RWPE1 (cell line): ENCODE measurements at regions not wholly inside any gene's neighbourhood (a gene's known extent, or its start where the extent isn't known, plus 50 kb on each side); places are given as distances from the start of the nearest gene placed in this dataset.

Experiments
- CTCF ChIA-PET: fragments of 350-600 bp; sonication (Branson Sonifier 250); formaldehyde crosslinking; extraction: SDS; loops from one replicate; lab custom pipeline; 2021; lab: Yijun Ruan, JAX
- POLR2A ChIA-PET: fragments of 400-600 bp; formaldehyde crosslinking; extraction: SDS; loops from one replicate; lab custom pipeline; 2020; ENCODE audit warnings: antibody characterized with exemption; ENCODE audit not compliant: low non-redundant PET; lab: Yijun Ruan, JAX
- DNase-seq: peaks from one replicate; pipeline ENCODE4 v3.0.0; 2012; ENCODE audit warnings: low spot score
- H3K27ac ChIP-seq: fragments of 450-650 bp; 2 replicates; pipeline ENCODE4 v1.5.1; 2017
- CTCF ChIP-seq: fragments of 450-650 bp; conservative IDR thresholded peaks from 2 replicates; pipeline ENCODE4 v1.5.1; 2017; ENCODE audit warnings: low read depth, mild to moderate bottlenecking

- CTCF ChIA-PET, result no interaction called here
- DNase-seq, result peak; percentile 58
- no peak for TF ChIP-seq CTCF
- POLR2A ChIA-PET, result no interaction called here
- no peak overlapping the region for H3K27ac ChIP-seq
Measured at GRCh38 chr9:85200726-85201404, 531.3 kb downstream of the NTRK2 start.

DNA sequence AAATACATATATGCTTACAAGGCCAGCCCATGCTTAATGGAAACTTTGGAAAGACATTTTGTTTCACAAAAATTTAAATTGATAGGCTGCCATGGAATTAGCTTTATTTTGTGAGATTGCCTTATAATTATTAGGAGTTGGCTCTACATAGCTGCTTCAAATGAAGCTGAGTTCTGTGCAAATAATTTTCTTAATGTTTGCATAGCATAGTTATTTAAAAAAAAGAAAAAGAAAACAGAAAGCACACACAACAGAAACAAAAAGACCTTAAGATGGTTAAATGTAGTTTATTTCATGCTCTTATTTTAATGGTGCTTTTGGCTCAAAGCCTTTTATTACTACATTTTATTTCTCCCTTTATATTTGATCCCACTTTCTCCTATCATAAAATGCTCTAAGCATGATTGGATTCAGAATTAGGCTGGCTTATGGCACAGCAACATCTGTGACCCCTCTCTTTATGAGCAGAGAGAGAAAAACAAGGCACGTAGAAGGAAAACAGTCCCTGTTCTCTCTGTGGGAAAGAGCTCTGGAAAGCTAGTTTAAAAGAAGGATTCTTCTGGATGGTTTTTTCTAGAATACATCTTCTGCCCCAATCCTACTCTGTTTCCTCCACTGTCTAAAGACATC lies 530.5 kb downstream of the NTRK2 start:
- no peak overlapping the region for H3K27ac ChIP-seq
- ChIA-PET CTCF (no interaction called here), POLR2A (no interaction called here)
- DNase-seq, result no peak
- no peak for TF ChIP-seq CTCF

- ChIA-PET CTCF (no interaction called here), POLR2A (no interaction called here)
- DNase-seq, result no peak
- TF ChIP-seq CTCF, result no peak
- H3K27ac ChIP-seq, result no peak overlapping the region
Measured at GRCh38 chr9:85192750-85193149, 523.2 kb downstream of the NTRK2 start.

GRCh38 chr9:85186218-85186585 lies 516.7 kb downstream of the NTRK2 start:
- DNase-seq, result no peak
- H3K27ac ChIP-seq, result no peak overlapping the region
- CTCF ChIA-PET, result no interaction called here
- POLR2A ChIA-PET, result no interaction called here
- TF ChIP-seq CTCF, result no peak

- no peak overlapping the region for H3K27ac ChIP-seq
- DNase-seq, result no peak
- POLR2A ChIA-PET, result no interaction called here
- CTCF ChIA-PET, result no interaction called here
- TF ChIP-seq CTCF, result no peak
Measured at GRCh38 chr9:85185486-85186217, 516.1 kb downstream of the NTRK2 start.

- no peak for TF ChIP-seq CTCF
- POLR2A ChIA-PET, result no interaction called here
Measured at GRCh38 chr9:85182383-85182782, 512.9 kb downstream of the NTRK2 start.

More at GRCh38 chr9:85182383-85182782, 512.9 kb downstream of the NTRK2 start:
- DNase-seq, result peak; percentile 20
- H3K27ac ChIP-seq, result no peak overlapping the region
- CTCF ChIA-PET, result no interaction called here
